ENCODE measurements at regions not wholly inside any gene's neighbourhood (a gene's known extent, or its start where the extent isn't known, plus 50 kb on each side); places are given as distances from the start of the nearest gene placed in this dataset.

DNA sequence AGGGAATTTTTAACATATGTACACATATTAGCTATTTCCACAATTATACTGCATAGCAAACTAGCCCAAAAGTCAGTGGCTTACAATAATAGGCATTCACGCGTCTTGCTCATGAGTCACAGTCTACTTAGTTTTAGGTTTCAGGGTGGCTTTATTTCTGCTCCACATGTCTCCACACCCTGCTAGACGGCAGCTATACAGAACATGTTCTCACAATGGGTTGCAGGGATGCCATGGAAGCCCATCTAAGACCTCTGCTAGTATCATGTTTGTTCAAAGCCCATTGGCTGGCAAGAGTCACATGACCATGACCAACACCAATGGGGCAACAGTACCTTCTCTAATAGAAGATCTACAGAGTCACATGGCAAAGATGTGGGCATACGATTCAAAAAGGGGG, 96.3 kb upstream of the NEBL start:
- CTCF ChIA-PET, result no interaction called here
- no peaks in the 10 kb centered on the region; the same call in 1 of the 2 replicates for H3K79me2 ChIP-seq (ENCODE audit: low read depth)
- peak; percentile 54 to 88 for DNase-seq
- H3K4me2 ChIP-seq, result peak overlapping the region; percentile 66
- peaks cover 26% of the 10 kb centered on the region for H3F3A ChIP-seq (ENCODE audit: insufficient read depth, low read depth)
- no peaks in the 10 kb centered on the region for H4K20me1 ChIP-seq (ENCODE audit: insufficient read depth)
- POLR2A ChIA-PET (ENCODE audit: unreplicated experiment), result interaction anchor here (0.7 kb wide), 2 partner anchors 339 to 341 kb away, joined by 7 to 19 read pairs; no protein-coding TSS in a partner anchor
- H2AFZ ChIP-seq, result no peak overlapping the region
- BruUV-seq (replicated peaks), result no TSS peak
- TF ChIP-seq, protein P1, sequence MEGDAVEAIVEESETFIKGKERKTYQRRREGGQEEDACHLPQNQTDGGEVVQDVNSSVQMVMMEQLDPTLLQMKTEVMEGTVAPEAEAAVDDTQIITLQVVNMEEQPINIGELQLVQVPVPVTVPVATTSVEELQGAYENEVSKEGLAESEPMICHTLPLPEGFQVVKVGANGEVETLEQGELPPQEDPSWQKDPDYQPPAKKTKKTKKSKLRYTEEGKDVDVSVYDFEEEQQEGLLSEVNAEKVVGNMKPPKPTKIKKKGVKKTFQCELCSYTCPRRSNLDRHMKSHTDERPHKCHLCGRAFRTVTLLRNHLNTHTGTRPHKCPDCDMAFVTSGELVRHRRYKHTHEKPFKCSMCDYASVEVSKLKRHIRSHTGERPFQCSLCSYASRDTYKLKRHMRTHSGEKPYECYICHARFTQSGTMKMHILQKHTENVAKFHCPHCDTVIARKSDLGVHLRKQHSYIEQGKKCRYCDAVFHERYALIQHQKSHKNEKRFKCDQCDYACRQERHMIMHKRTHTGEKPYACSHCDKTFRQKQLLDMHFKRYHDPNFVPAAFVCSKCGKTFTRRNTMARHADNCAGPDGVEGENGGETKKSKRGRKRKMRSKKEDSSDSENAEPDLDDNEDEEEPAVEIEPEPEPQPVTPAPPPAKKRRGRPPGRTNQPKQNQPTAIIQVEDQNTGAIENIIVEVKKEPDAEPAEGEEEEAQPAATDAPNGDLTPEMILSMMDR (conservative IDR thresholded peaks at IDR 0.05), result no peak
- no peak for TF ChIP-seq EZH2 (IDR thresholded peaks at IDR 0.05; ENCODE audit: low read depth)
- no peaks in the 10 kb centered on the region for H3K9me2 ChIP-seq (ENCODE audit: insufficient read depth)
- peaks cover 35% of the 10 kb centered on the region for H3K4me1 ChIP-seq (replicated peaks; ENCODE audit: insufficient read depth)
- peak overlapping the region; percentile 78 for H3K27ac ChIP-seq
- intact Hi-C loops (cut with micrococcal nuclease; ENCODE audit: unreplicated experiment), result loop anchor here (5.0 kb wide), 2 partner anchors 101 to 274 kb away; no protein-coding TSS in a partner anchor
- no peaks in the 10 kb centered on the region for H3K27me3 ChIP-seq (ENCODE audit: insufficient read depth, low read depth)
- no peaks in the 10 kb centered on the region for H3K9me3 ChIP-seq (ENCODE audit: insufficient read depth, low read depth)
- peak overlapping the region; percentile 42; the same call in 1 of the 2 replicates for H3K4me3 ChIP-seq
- H3K36me3 ChIP-seq (ENCODE audit: low read depth), result no peaks in the 10 kb centered on the region

DNA sequence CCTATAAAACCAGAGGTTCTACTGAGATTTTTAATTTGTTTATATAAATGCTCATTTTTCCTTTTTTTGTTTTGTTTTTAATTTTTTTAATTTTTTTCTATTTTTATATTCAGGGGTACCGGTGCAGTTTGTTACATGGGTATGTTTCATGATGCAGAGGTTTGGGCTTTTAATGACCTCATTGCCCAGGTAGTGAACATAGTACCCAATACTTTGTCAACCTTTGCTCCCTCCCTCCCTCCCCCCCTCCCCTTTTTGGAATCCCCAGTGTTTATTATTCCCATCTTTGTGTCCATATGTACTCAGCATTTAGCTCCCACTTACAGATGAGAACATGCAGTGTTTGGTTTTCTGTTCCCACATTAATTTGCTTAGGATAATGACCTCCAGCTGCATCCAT, 94.4 kb upstream of the NEBL start:
- DNase-seq, result no peak
- Histone ChIP-seq H3K9me3 (ENCODE audit: insufficient read depth, low read depth) (no peaks in the 10 kb centered on the region), H3K27me3 (ENCODE audit: insufficient read depth, low read depth) (no peaks in the 10 kb centered on the region), H4K20me1 (ENCODE audit: insufficient read depth) (no peaks in the 10 kb centered on the region), H2AFZ (no peak overlapping the region), H3K36me3 (ENCODE audit: low read depth) (no peaks in the 10 kb centered on the region), H3K9me2 (ENCODE audit: insufficient read depth) (no peaks in the 10 kb centered on the region), H3K4me3 (no peak overlapping the region), H3K79me2 (ENCODE audit: low read depth) (no peaks in the 10 kb centered on the region; the same call in 1 of the 2 replicates), H3F3A (ENCODE audit: insufficient read depth, low read depth) (peaks cover 26% of the 10 kb centered on the region), H3K4me1 (replicated peaks; ENCODE audit: insufficient read depth) (peaks cover 35% of the 10 kb centered on the region), H3K27ac (no peak overlapping the region), H3K4me2 (no peak overlapping the region)
- TF ChIP-seq, protein P1 (conservative IDR thresholded peaks at IDR 0.05), result no peak
- no peak for TF ChIP-seq EZH2 (IDR thresholded peaks at IDR 0.05; ENCODE audit: low read depth)
- intact Hi-C loops (cut with micrococcal nuclease; ENCODE audit: unreplicated experiment), result loop anchor here (5.0 kb wide), 2 partner anchors 99 to 276 kb away; no protein-coding TSS in a partner anchor
- CTCF ChIA-PET, result no interaction called here
- POLR2A ChIA-PET (ENCODE audit: unreplicated experiment), result no interaction called here
- no TSS peak for BruUV-seq (replicated peaks)

DNA sequence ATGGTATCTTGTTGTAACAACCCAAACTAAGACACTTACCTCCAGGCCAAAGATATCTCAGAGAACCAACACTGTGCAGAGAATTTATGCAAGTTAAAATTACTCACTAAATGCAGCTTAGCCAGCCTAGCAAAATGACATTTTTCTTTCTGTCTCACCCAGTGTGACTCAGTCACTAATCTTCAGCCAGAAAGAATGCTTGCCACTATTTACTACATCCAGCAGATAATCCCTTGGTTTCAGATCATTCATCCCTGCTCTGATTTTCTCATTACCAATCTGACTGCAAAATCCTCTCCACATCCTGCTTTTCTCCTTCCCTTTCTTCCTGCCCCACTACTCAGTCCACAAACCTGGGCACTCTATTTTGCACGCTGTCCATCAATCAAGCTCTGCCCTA, 93.5 kb upstream of the NEBL start:
- DNase-seq, result peak in 1 of 2 experiments; percentile 72
- peaks cover 26% of the 10 kb centered on the region for H3F3A ChIP-seq (ENCODE audit: insufficient read depth, low read depth)
- TF ChIP-seq EZH2 (IDR thresholded peaks at IDR 0.05; ENCODE audit: low read depth), result no peak
- TF ChIP-seq, protein P1 (conservative IDR thresholded peaks at IDR 0.05), result no peak
- no TSS peak for BruUV-seq (replicated peaks)
- intact Hi-C loops (cut with micrococcal nuclease; ENCODE audit: unreplicated experiment), result loop anchor here (5.0 kb wide), 2 partner anchors 98 to 277 kb away; no protein-coding TSS in a partner anchor
- no peak overlapping the region for H3K27ac ChIP-seq
- peak overlapping the region; percentile 17; the same call in 1 of the 2 replicates for H3K4me2 ChIP-seq
- CTCF ChIA-PET, result no interaction called here
- H3K4me1 ChIP-seq (replicated peaks; ENCODE audit: insufficient read depth), result peaks cover 35% of the 10 kb centered on the region
- no peak overlapping the region for H3K4me3 ChIP-seq
- H3K9me2 ChIP-seq (ENCODE audit: insufficient read depth), result no peaks in the 10 kb centered on the region
- no peaks in the 10 kb centered on the region for H3K36me3 ChIP-seq (ENCODE audit: low read depth)
- no peak overlapping the region for H2AFZ ChIP-seq
- no peaks in the 10 kb centered on the region for H4K20me1 ChIP-seq (ENCODE audit: insufficient read depth)
- POLR2A ChIA-PET (ENCODE audit: unreplicated experiment), result interaction anchor here (0.6 kb wide), 1 partner anchor 344 kb away, joined by 4 read pairs; no protein-coding TSS in a partner anchor
- no peaks in the 10 kb centered on the region for H3K9me3 ChIP-seq (ENCODE audit: insufficient read depth, low read depth)
- H3K27me3 ChIP-seq (ENCODE audit: insufficient read depth, low read depth), result no peaks in the 10 kb centered on the region
- H3K79me2 ChIP-seq (ENCODE audit: low read depth), result no peaks in the 10 kb centered on the region; the same call in 1 of the 2 replicates
